CD14-positive monocyte (primary cell): ENCODE measurements at regions not wholly inside any gene's neighbourhood (a gene's known extent, or its start where the extent isn't known, plus 50 kb on each side); places are given as distances from the start of the nearest gene placed in this dataset.

Experiments
- DNase-seq, 3 donors: peaks; one replicate each; pipeline ENCODE4 v3.0.0-alpha.2; 2011 to 2022
- H2AFZ ChIP-seq: 2 replicates; pipeline ENCODE4 v1.6.0; 2012; ENCODE audit warnings: mild to moderate bottlenecking, low read depth, low read length, inconsistent platforms; ENCODE audit not compliant: insufficient read depth, poor library complexity, severe bottlenecking
- H3K27ac ChIP-seq, 2 donors: 1 replicate in 1 of 2; 2 replicates in 1 of 2; pipeline ENCODE4 v1.5.1; 2012 to 2013; ENCODE audit warnings: low read length in 2 of 2, control low read depth in 1 of 2, inconsistent platforms in 1 of 2, low read depth in 1 of 2, mild to moderate bottlenecking in 1 of 2
- H3K27me3 ChIP-seq, 2 donors: one replicate each; pipeline versions ENCODE4 v1.6.0 to v1.6.1; 2011 to 2013; ENCODE audit warnings: low read length in 2 of 2; ENCODE audit not compliant: control insufficient read depth in 2 of 2, insufficient read depth in 2 of 2
- H3K36me3 ChIP-seq, 2 donors: replicated peaks in 1 of 2; 1 replicate in 1 of 2; 2 replicates in 1 of 2; pipeline versions ENCODE4 v1.5.1 to v1.6.1; 2012 to 2013; ENCODE audit warnings: low read length in 2 of 2, control low read depth in 1 of 2, inconsistent platforms in 1 of 2, mild to moderate bottlenecking in 1 of 2; ENCODE audit not compliant: insufficient read depth in 2 of 2, control insufficient read depth in 1 of 2
- H3K4me1 ChIP-seq, 2 donors: 1 replicate in 1 of 2; 2 replicates in 1 of 2; pipeline versions ENCODE4 v1.5.1 to v1.6.1; 2012 to 2013; ENCODE audit warnings: low read length in 2 of 2, control low read depth in 1 of 2, inconsistent platforms in 1 of 2, mild to moderate bottlenecking in 1 of 2, moderate library complexity in 1 of 2; ENCODE audit not compliant: insufficient read depth in 2 of 2, control insufficient read depth in 1 of 2
- H3K4me2 ChIP-seq: replicated peaks from 2 replicates; pipeline ENCODE3; 2012; ENCODE audit warnings: low read length, moderate library complexity, mild to moderate bottlenecking; ENCODE audit not compliant: poor library complexity, severe bottlenecking; ENCODE audit errors: extremely low read depth
- H3K4me3 ChIP-seq, 3 experiments: fragments of 200-600 bp in 1 of 3; sonication (generic) in 1 of 3; replicated peaks in 1 of 3; 1 replicate in 2 of 3; 2 replicates in 1 of 3; pipeline ENCODE4 v1.5.1; 2011 to 2013; ENCODE audit warnings: low read length in 3 of 3, mild to moderate bottlenecking in 3 of 3, control low read depth in 2 of 3, low read depth in 2 of 3, inconsistent platforms in 1 of 3, moderate library complexity in 1 of 3
- H3K79me2 ChIP-seq: 2 replicates; pipeline ENCODE4 v1.6.0; 2012; ENCODE audit warnings: mild to moderate bottlenecking, control low read depth, inconsistent platforms, low read length, moderate library complexity; ENCODE audit not compliant: insufficient read depth
- H3K9ac ChIP-seq: 2 replicates; pipeline ENCODE4 v1.6.0; 2017; ENCODE audit warnings: low read length, mild to moderate bottlenecking; ENCODE audit not compliant: insufficient read depth, poor library complexity, severe bottlenecking
- H3K9me3 ChIP-seq, 2 donors: replicated peaks in 1 of 2; 1 replicate in 1 of 2; 2 replicates in 1 of 2; pipeline versions ENCODE4 v1.5.1 to v1.6.1; 2012 to 2013; ENCODE audit warnings: low read length in 2 of 2, control low read depth in 1 of 2; ENCODE audit not compliant: control insufficient read depth in 1 of 2, insufficient read depth in 1 of 2
- H4K20me1 ChIP-seq: 2 replicates; pipeline ENCODE4 v1.6.0; 2012; ENCODE audit warnings: mild to moderate bottlenecking, low read length, control low read depth, moderate library complexity; ENCODE audit not compliant: insufficient read depth
- H3K27ac Mint-ChIP-seq, 7 donors: one replicate each; pipeline ENCODE4 v1.8.0; 2020; ENCODE audit warnings: mild to moderate bottlenecking in 7 of 7, mixed read lengths in 7 of 7, moderate library complexity in 6 of 7, inconsistent platforms in 2 of 7
- H3K27me3 Mint-ChIP-seq, 3 donors: one replicate each; pipeline ENCODE4 v1.8.0; 2021 to 2022; ENCODE audit warnings: low read depth in 3 of 3, mild to moderate bottlenecking in 3 of 3, mixed read lengths in 3 of 3, moderate library complexity in 3 of 3, inconsistent platforms in 1 of 3
- H3K36me3 Mint-ChIP-seq, 2 donors: one replicate each; pipeline ENCODE4 v1.8.0; 2020; ENCODE audit warnings: mixed read lengths in 2 of 2, inconsistent platforms in 1 of 2, mild to moderate bottlenecking in 1 of 2
- H3K4me1 Mint-ChIP-seq: one replicate; pipeline ENCODE4 v1.8.0; 2020; ENCODE audit warnings: mild to moderate bottlenecking, mixed read lengths
- H3K4me3 Mint-ChIP-seq, 2 donors: one replicate each; pipeline ENCODE4 v1.8.0; 2020; ENCODE audit warnings: mild to moderate bottlenecking in 2 of 2, mixed read lengths in 2 of 2, moderate library complexity in 1 of 2
- H3K9me3 Mint-ChIP-seq, 7 donors: one replicate each; pipeline ENCODE4 v1.8.0; 2020 to 2022; ENCODE audit warnings: mixed read lengths in 7 of 7, mild to moderate bottlenecking in 6 of 7, moderate library complexity in 6 of 7, inconsistent platforms in 2 of 7
- CTCF ChIP-seq: fragments of 200-600 bp; IDR thresholded peaks from one replicate; pipeline ENCODE4 v1.8.0; 2022; ENCODE audit warnings: antibody characterized with exemption, mild to moderate bottlenecking
- WGBS: methylation state at CpG from one replicate; pipeline ENCODE4 v1.1.5; 2013; ENCODE audit warnings: missing lambda C conversion rate; ENCODE audit not compliant: insufficient coverage; 5-methylcytosine and 5-hydroxymethylcytosine counted together
- intact Hi-C, 2 donors: fragments of 100-400 bp; cut with micrococcal nuclease; formaldehyde crosslinking; loops; one replicate each; pipeline versions ENCODE4 v1.15.0 to v1.15.1; 2023

GRCh38 chr6:49269190-49269589, 193.9 kb downstream of the MMUT start:
- Histone ChIP-seq H3K9me3 (peaks cover 0 to 10% of the 10 kb centered on the region in 2 donors), H3K4me2 (no peak overlapping the region), H3K27ac (no peak overlapping the region), H4K20me1 (no peaks in the 10 kb centered on the region), H3K36me3 (no peaks in the 10 kb centered on the region), H2AFZ (no peak overlapping the region), H3K4me1 (no peaks in the 10 kb centered on the region), H3K4me3 (no peak overlapping the region), H3K27me3 (no peaks in the 10 kb centered on the region), H3K9ac (no peak overlapping the region), H3K79me2 (no peaks in the 10 kb centered on the region)
- Mint-ChIP-seq H3K4me1 (no peaks in the 10 kb centered on the region), H3K36me3 (no peaks in the 10 kb centered on the region), H3K4me3 (no peak overlapping the region), H3K27ac (no peak overlapping the region), H3K9me3 (peaks cover 0 to 8% (median under 1%) of the 10 kb centered on the region in 7 donors), H3K27me3 (no peaks in the 10 kb centered on the region)
- intact Hi-C loops: no loop called here
- WGBS: no CpG with 5 or more reads among the region's 2 CpGs
- DNase-seq: no peak
- TF ChIP-seq CTCF: no peak

GRCh38 chr6:49264909-49265308, 198.1 kb downstream of the MMUT start:
- Histone ChIP-seq H3K36me3 (no peaks in the 10 kb centered on the region), H3K9ac (no peak overlapping the region), H3K9me3 (peaks cover 0 to 10% of the 10 kb centered on the region in 2 donors), H3K27me3 (no peaks in the 10 kb centered on the region), H3K4me3 (no peak overlapping the region), H3K4me2 (no peak overlapping the region), H3K79me2 (no peaks in the 10 kb centered on the region), H3K27ac (no peak overlapping the region), H3K4me1 (no peaks in the 10 kb centered on the region), H2AFZ (no peak overlapping the region), H4K20me1 (no peaks in the 10 kb centered on the region)
- Mint-ChIP-seq H3K27me3 (no peaks in the 10 kb centered on the region), H3K4me1 (no peaks in the 10 kb centered on the region), H3K27ac (no peak overlapping the region), H3K9me3 (peaks cover 0 to 8% (median 0%) of the 10 kb centered on the region in 7 donors), H3K36me3 (no peaks in the 10 kb centered on the region), H3K4me3 (no peak overlapping the region)
- WGBS: 89% methylated on average over 8 of the region's 8 CpGs
- no peak for DNase-seq
- TF ChIP-seq CTCF: no peak
- intact Hi-C loops: no loop called here
